ENCODE measurements at regions not wholly inside any gene's neighbourhood (a gene's known extent, or its start where the extent isn't known, plus 50 kb on each side); places are given as distances from the start of the nearest gene placed in this dataset.
A peak's percentile ranks its signal among the peaks of the same experiment; 100 is the strongest.

DNA sequence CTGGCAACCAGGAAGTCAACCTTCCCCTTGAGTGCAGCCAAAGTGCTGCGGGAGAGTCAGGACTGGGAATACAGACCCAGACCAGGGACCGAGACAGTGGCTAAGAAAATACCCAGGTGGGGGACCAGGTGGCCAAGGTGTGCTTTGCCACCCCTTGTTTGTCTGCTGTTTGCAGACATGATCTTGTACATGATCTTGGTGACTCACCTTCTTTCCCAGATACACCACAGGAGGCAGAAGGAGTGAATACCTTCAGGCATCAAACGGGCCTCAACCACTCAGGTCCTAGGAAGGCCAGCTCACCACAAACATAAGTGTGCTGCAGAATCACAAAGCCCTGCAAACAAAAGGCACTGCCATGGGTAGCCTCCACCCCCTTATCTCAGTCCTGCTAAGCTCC lies 62.0 kb downstream of the CNGA2 start:
- no peak for DNase-seq (ENCODE audit: low read depth)
- H3K4me3 ChIP-seq (ENCODE audit: low read depth, low read length) = no peak overlapping the region
- TF ChIP-seq, protein P1, sequence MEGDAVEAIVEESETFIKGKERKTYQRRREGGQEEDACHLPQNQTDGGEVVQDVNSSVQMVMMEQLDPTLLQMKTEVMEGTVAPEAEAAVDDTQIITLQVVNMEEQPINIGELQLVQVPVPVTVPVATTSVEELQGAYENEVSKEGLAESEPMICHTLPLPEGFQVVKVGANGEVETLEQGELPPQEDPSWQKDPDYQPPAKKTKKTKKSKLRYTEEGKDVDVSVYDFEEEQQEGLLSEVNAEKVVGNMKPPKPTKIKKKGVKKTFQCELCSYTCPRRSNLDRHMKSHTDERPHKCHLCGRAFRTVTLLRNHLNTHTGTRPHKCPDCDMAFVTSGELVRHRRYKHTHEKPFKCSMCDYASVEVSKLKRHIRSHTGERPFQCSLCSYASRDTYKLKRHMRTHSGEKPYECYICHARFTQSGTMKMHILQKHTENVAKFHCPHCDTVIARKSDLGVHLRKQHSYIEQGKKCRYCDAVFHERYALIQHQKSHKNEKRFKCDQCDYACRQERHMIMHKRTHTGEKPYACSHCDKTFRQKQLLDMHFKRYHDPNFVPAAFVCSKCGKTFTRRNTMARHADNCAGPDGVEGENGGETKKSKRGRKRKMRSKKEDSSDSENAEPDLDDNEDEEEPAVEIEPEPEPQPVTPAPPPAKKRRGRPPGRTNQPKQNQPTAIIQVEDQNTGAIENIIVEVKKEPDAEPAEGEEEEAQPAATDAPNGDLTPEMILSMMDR (IDR thresholded peaks at IDR 0.05; ENCODE audit: control insufficient read depth, extremely low read depth, insufficient read depth) = no peak

DNA sequence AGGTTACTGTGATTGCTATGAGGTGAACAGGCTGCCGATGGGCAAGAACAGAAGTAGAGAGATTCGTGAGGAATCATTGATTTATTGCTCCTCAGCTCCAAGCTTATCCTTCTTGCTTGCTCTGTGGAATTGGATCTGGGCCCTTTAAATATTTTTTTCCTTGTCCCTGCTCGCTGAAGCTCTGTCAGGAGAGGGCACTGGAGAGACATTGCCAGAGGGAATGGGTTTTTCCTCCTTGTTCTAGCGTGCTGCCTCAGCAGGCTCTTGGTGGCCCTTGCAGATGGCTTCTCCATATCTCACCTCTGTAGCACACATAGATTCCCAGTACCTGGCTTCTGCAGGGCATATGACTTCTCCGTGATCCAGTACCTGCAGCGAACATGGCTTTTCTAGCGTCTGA lies 67.4 kb downstream of the CNGA2 start:
- peak; percentile 8 for DNase-seq (ENCODE audit: low read depth)
- TF ChIP-seq, protein P1 (IDR thresholded peaks at IDR 0.05; ENCODE audit: control insufficient read depth, extremely low read depth, insufficient read depth) = peak; percentile 75
- H3K4me3 ChIP-seq (ENCODE audit: low read depth, low read length) = no peak overlapping the region

DNA sequence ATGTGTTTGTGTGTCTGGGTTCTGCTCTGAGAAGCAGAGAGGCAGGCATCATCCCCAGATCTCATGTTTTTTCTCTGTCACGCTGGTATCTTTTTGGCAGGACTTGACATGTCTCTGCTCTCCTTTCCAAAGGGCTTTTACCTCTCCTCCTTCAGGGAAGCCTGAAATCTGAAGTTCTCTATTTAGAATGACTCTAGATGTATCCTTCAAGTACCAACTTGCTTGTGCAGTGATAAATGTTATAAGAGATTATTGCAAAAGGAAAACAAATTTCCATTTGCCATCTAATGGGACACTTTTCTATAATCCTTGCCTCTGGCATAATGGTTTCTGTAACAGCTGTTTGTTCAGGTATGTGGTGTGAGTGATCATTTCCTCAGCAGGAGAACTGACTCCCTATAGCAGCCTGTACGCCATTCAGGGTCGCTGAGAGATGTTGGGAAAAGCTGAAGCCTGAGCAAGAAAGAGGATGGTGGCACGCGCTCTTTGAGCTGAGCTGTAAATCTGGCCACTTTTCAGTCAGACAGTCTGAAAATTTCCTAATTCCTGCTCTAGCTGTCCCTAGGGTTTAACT lies 72.5 kb downstream of the CNGA2 start:
- TF ChIP-seq, protein P1 (IDR thresholded peaks at IDR 0.05; ENCODE audit: control insufficient read depth, extremely low read depth, insufficient read depth) = no peak
- no peak for DNase-seq (ENCODE audit: low read depth)
- H3K4me3 ChIP-seq (ENCODE audit: low read depth, low read length) = no peak overlapping the region

DNA sequence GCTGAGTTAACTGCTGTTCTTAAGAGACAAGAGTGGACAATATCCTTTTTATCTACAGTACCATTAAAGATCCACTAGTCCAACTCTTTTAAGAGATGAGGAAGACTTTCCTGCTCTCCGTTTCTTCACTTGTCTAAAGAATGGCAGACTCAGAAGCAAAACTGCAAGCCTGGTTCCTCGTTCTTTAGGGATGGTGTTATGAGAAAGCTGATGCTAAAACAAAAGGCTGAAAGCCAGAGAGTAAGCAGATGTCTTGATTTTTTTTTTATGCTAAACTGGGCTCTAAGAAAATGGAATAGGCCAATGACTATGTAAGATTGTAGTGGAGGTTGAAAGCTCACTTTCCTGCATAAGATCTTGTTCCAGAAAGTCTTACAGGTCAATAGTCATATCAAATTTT lies 78.1 kb downstream of the CNGA2 start:
- TF ChIP-seq, protein P1 (IDR thresholded peaks at IDR 0.05; ENCODE audit: control insufficient read depth, extremely low read depth, insufficient read depth) = no peak
- DNase-seq (ENCODE audit: low read depth) = no peak
- H3K4me3 ChIP-seq (ENCODE audit: low read depth, low read length) = no peak overlapping the region

DNA sequence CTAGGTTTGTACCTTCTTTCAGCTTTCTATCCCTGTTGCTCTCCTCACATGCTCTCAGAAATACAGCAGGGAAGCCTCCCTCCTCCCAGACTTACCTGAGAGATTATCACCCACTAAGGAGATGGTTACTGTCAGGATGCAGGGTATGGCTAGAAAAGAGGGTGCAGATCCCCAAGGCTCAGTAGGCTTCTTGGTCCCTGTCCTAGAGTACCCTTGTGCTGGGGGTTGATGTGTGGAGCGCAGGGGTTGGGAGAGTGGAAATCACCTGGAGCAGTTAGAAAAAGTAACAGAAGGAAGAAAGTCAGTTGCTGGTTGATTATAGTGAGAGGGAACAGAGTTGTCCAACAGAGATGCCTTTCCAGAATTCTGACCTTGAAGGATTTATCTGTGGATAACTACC lies 80.2 kb downstream of the CNGA2 start:
- TF ChIP-seq, protein P1 (IDR thresholded peaks at IDR 0.05; ENCODE audit: control insufficient read depth, extremely low read depth, insufficient read depth) = no peak
- no peak for DNase-seq (ENCODE audit: low read depth)
- no peak overlapping the region for H3K4me3 ChIP-seq (ENCODE audit: low read depth, low read length)

DNA sequence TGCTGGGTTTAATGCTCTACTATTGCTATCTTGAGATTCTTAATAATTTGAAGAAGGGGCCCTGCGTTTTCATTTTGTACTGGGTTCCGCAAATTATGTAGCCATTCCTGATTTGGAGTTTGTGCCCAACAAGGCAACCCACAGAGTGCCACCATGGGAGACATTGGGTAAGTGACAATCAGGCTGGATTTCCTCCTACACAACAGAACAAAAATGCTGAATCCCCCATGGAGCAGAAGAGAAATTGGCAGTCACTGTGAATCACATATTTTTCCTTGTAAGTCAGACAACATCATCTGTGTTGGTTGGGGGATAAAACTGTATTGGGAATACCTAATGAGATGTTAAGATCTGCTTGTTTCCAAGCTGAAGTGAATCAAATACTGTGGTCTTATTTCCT lies 80.9 kb downstream of the CNGA2 start:
- DNase-seq (ENCODE audit: low read depth) = no peak
- no peak overlapping the region for H3K4me3 ChIP-seq (ENCODE audit: low read depth, low read length)
- TF ChIP-seq, protein P1 (IDR thresholded peaks at IDR 0.05; ENCODE audit: control insufficient read depth, extremely low read depth, insufficient read depth) = no peak

DNA sequence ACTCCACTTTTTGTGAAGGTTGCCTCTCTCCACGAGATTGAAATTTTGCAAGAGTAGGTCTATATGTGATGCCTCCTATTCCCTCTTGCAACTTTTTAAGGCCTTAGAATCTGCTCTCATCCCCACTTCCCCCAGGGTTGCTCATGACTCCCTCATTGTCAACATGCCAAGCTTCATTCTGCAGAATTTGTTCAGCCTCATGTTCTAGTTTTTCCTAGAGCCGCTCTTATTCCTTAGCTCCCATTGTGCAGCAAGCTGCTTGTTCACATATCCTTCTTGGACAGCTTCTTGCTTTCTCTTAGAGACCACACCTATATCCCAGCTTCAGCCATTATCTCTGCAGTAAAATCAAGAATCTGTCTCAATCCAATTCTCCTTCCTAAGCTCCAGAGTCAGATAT lies 82.4 kb downstream of the CNGA2 start:
- H3K4me3 ChIP-seq (ENCODE audit: low read depth, low read length) = no peak overlapping the region
- no peak for DNase-seq (ENCODE audit: low read depth)
- TF ChIP-seq, protein P1 (IDR thresholded peaks at IDR 0.05; ENCODE audit: control insufficient read depth, extremely low read depth, insufficient read depth) = no peak

Data from LNCaP clone FGC (cell line).